Activated T-cell treated with anti-CD3 and anti-CD28 coated beads for 48 hours (primary cell): ENCODE measurements at regions not wholly inside any gene's neighbourhood (a gene's known extent, or its start where the extent isn't known, plus 50 kb on each side); places are given as distances from the start of the nearest gene placed in this dataset.
"Not testable (repeated sequence)": the region's sequence is repeated elsewhere in the genome, so short reads cannot be mapped to it uniquely, and the experiment has no call there.

ENCODE experiments used
- DNase-seq: peaks from one replicate; pipeline ENCODE4 v3.0.0-alpha.2; 2020; ENCODE audit warnings: low read depth

- no peak for DNase-seq
Observed at GRCh38 chr12:65656156-65656882, 168.0 kb upstream of the HMGA2 start.

- no peak for DNase-seq
Observed at GRCh38 chr12:65656891-65657351, 167.4 kb upstream of the HMGA2 start.

GRCh38 chr12:65657635-65658034 is 166.6 kb upstream of the HMGA2 start:
- no peak for DNase-seq

GRCh38 chr12:65658360-65658759 is 165.9 kb upstream of the HMGA2 start:
- DNase-seq: no peak

- DNase-seq: no peak
Observed at GRCh38 chr12:65659681-65660080, 164.6 kb upstream of the HMGA2 start.

- DNase-seq: no peak
Observed at GRCh38 chr12:65660096-65660495, 164.2 kb upstream of the HMGA2 start.

- no peak for DNase-seq
Observed at GRCh38 chr12:65660836-65661235, 163.4 kb upstream of the HMGA2 start.

- no peak for DNase-seq
Observed at GRCh38 chr12:65662590-65662989, 161.7 kb upstream of the HMGA2 start.

GRCh38 chr12:65663097-65663496 is 161.2 kb upstream of the HMGA2 start:
- no peak for DNase-seq

GRCh38 chr12:65663648-65664047 is 160.6 kb upstream of the HMGA2 start:
- no peak for DNase-seq

- DNase-seq: no peak
Observed at GRCh38 chr12:65664715-65665250, 159.5 kb upstream of the HMGA2 start.

GRCh38 chr12:65665817-65666216 is 158.5 kb upstream of the HMGA2 start:
- no peak for DNase-seq

- no peak for DNase-seq
Observed at GRCh38 chr12:65666876-65667275, 157.4 kb upstream of the HMGA2 start.

GRCh38 chr12:65667932-65668331 is 156.4 kb upstream of the HMGA2 start:
- no peak for DNase-seq

GRCh38 chr12:65668981-65669695 is 155.1 kb upstream of the HMGA2 start:
- no peak for DNase-seq

GRCh38 chr12:65670775-65671174 is 153.5 kb upstream of the HMGA2 start:
- no peak for DNase-seq

GRCh38 chr12:65672441-65672840 is 151.8 kb upstream of the HMGA2 start:
- no peak for DNase-seq

GRCh38 chr12:65673156-65673690 is 151.1 kb upstream of the HMGA2 start:
- DNase-seq: no peak

GRCh38 chr12:65673732-65674131 is 150.6 kb upstream of the HMGA2 start:
- DNase-seq: no peak

- DNase-seq: no peak
Observed at GRCh38 chr12:65675141-65675621, 149.1 kb upstream of the HMGA2 start.

- DNase-seq: not testable (repeated sequence)
Observed at GRCh38 chr12:65678172-65678571, 146.1 kb upstream of the HMGA2 start.

GRCh38 chr12:65681226-65681625 is 143.1 kb upstream of the HMGA2 start:
- DNase-seq: no peak

- DNase-seq: no peak
Observed at GRCh38 chr12:65682112-65682511, 142.2 kb upstream of the HMGA2 start.
